ENCODE measurements at regions not wholly inside any gene's neighbourhood (a gene's known extent, or its start where the extent isn't known, plus 50 kb on each side); places are given as distances from the start of the nearest gene placed in this dataset.

- no peak for TF ChIP-seq EZH2phosphoT487 (IDR thresholded peaks at IDR 0.05; ENCODE audit: low read depth, severe bottlenecking, unreplicated experiment)
- TF ChIP-seq CTCF (IDR thresholded peaks at IDR 0.05; ENCODE audit: poor library complexity), result no peak
- TF ChIP-seq EZH2 (IDR thresholded peaks at IDR 0.05; ENCODE audit: borderline replicate concordance), result no peak
Measured at GRCh38 chr2:67565262-67565661, 168.1 kb downstream of the ETAA1 start.

All from hepatocyte (in vitro differentiated cells).